Thyroid gland (tissue), 4 donors: ENCODE measurements at regions not wholly inside any gene's neighbourhood (a gene's known extent, or its start where the extent isn't known, plus 50 kb on each side); places are given as distances from the start of the nearest gene placed in this dataset.

Experiments used
- CTCF ChIP-seq, 6 experiments: fragments of 200-600 bp in 3 of 6; fragments of 450-650 bp in 3 of 6; sonication (generic) in 3 of 6; IDR thresholded peaks; one replicate each; pipeline ENCODE4 v1.5.1; 2016 to 2019; ENCODE audit warnings: antibody characterized with exemption in 6 of 6, mild to moderate bottlenecking in 2 of 6, inconsistent platforms in 1 of 6, moderate library complexity in 1 of 6
- POLR2A ChIP-seq, 2 donors: fragments of 450-650 bp; IDR thresholded peaks; one replicate each; pipeline ENCODE4 v1.6.1; 2017; ENCODE audit warnings: antibody characterized with exemption in 2 of 2, mild to moderate bottlenecking in 2 of 2, moderate library complexity in 1 of 2

GRCh38 chr18:41829647-41830516 lies 125.2 kb upstream of the PIK3C3 start:
- TF ChIP-seq CTCF (IDR thresholded peaks at IDR 0.05): no peak
- no peak for TF ChIP-seq POLR2A (IDR thresholded peaks at IDR 0.05)
